A549 (cell line): ENCODE measurements at regions not wholly inside any gene's neighbourhood (a gene's known extent, or its start where the extent isn't known, plus 50 kb on each side); places are given as distances from the start of the nearest gene placed in this dataset.

Experiments used
- ATAC-seq, 2 experiments: fragments of 200-7000 bp in 1 of 2; fragments of >200 bp in 1 of 2; cut with Nextera tagmentation in 1 of 2; cut with Tn5 transposase in 1 of 2; 3 replicates each; pipeline versions ENCODE4 v1.8.0 to v1.9.1; 2018 to 2020; ENCODE audit warnings: mild to moderate bottlenecking in 1 of 2, moderate library complexity in 1 of 2
- CTCF ChIA-PET: fragments of 300-600 bp; sonication (Branson Sonifier 250); formaldehyde crosslinking; extraction: SDS; loops from one replicate; lab custom pipeline; 2021; ENCODE audit warnings: antibody characterized with exemption, inconsistent platforms; lab: Yijun Ruan, JAX
- POLR2A ChIA-PET: fragments of 350-600 bp; formaldehyde crosslinking; extraction: SDS; loops from one replicate; lab custom pipeline; 2021; ENCODE audit warnings: antibody characterized with exemption, inconsistent platforms; lab: Yijun Ruan, JAX
- DNase-seq, 2 experiments: peaks; one replicate each; pipeline versions ENCODE4 v3.0.0 to v3.0.0-alpha.2; 2011 to 2016; ENCODE audit warnings: low read depth in 1 of 2, low spot score in 1 of 2
- FAIRE-seq: peaks from 2 replicates; lab custom pipeline; 2011; peaks lifted over from hg19 to GRCh38; lab: Jason Lieb, UNC
- H3K27ac ChIP-seq, 2 experiments: fragments of >200 bp; sonication (Bioruptor Twin); formaldehyde crosslinking; 3 replicates each; pipeline ENCODE4 v1.5.1; 2016 to 2017
- H3K4me1 ChIP-seq: fragments of >200 bp; sonication (Bioruptor Twin); formaldehyde crosslinking; 3 replicates; pipeline ENCODE4 v1.6.1; 2016
- H3K4me2 ChIP-seq: fragments of >200 bp; sonication (Bioruptor Twin); formaldehyde crosslinking; 3 replicates; pipeline ENCODE4 v1.6.1; 2016
- H3K4me3 ChIP-seq: fragments of >200 bp; sonication (Bioruptor Twin); formaldehyde crosslinking; 3 replicates; pipeline ENCODE4 v1.5.1; 2016
- H3K9me3 ChIP-seq: fragments of >200 bp; sonication (Bioruptor Twin); formaldehyde crosslinking; 3 replicates; pipeline ENCODE4 v1.6.1; 2016
- CBX2 ChIP-seq: fragments of 200-600 bp; sonication (generic); IDR thresholded peaks from 2 replicates; pipeline ENCODE4 v1.6.1; 2016; ENCODE audit warnings: low read depth, mild to moderate bottlenecking, borderline replicate concordance
- CBX8 ChIP-seq: fragments of 200-600 bp; sonication (generic); IDR thresholded peaks from 2 replicates; pipeline ENCODE4 v1.6.1; 2016
- CEBPB ChIP-seq, 2 experiments: fragments of >200 bp in 1 of 2; sonication (Bioruptor Twin) in 1 of 2; formaldehyde crosslinking in 1 of 2; IDR thresholded peaks; 2 replicates each; pipeline ENCODE4 v1.6.1; 2012 to 2016
- CHD2 ChIP-seq: fragments of 150-350 bp; IDR thresholded peaks from 2 replicates; pipeline ENCODE4 v1.6.1; 2014; ENCODE audit warnings: low read length; ENCODE audit not compliant: partially characterized antibody
- EHF ChIP-seq: fragments of 250-450 bp; sonication (Bioruptor Pico); IDR thresholded peaks from 2 replicates; pipeline ENCODE4 v1.5.0; 2020; ENCODE audit warnings: mild to moderate bottlenecking
- ESRRA ChIP-seq: fragments of 150-350 bp; IDR thresholded peaks from 2 replicates; pipeline ENCODE4 v1.6.1; 2014; ENCODE audit warnings: mild to moderate bottlenecking, low read length, borderline replicate concordance
- FOSL2 ChIP-seq, 2 experiments: fragments of 450-650 bp in 1 of 2; fragments of >200 bp in 1 of 2; sonication (Bioruptor Twin) in 1 of 2; formaldehyde crosslinking; IDR thresholded peaks; 2 replicates each; pipeline versions ENCODE4 v1.5.0 to v1.6.1; 2016 to 2020; ENCODE audit warnings: mild to moderate bottlenecking in 1 of 2, moderate library complexity in 1 of 2
- FOXS1 ChIP-seq: fragments of 250-450 bp; sonication (Bioruptor Pico); IDR thresholded peaks from 2 replicates; pipeline ENCODE4 v1.5.0; 2020; ENCODE audit warnings: mild to moderate bottlenecking, moderate library complexity
- HES2 ChIP-seq: fragments of >200 bp; sonication (Bioruptor Twin); formaldehyde crosslinking; IDR thresholded peaks from 2 replicates; pipeline ENCODE4 v1.6.1; 2016
- HEYL ChIP-seq: fragments of 250-450 bp; sonication (Bioruptor Pico); IDR thresholded peaks from 2 replicates; pipeline ENCODE4 v1.8.0; 2021; ENCODE audit warnings: mild to moderate bottlenecking, moderate library complexity
- HMGXB4 ChIP-seq: fragments of 250-450 bp; sonication (Bioruptor Pico); IDR thresholded peaks from 2 replicates; pipeline ENCODE4 v1.5.0; 2021; ENCODE audit warnings: mild to moderate bottlenecking, moderate library complexity, borderline replicate concordance
- HOXB13 ChIP-seq: fragments of 250-450 bp; sonication (Bioruptor Pico); IDR thresholded peaks from 2 replicates; pipeline ENCODE4 v1.5.0; 2020; ENCODE audit warnings: low read depth, mild to moderate bottlenecking, moderate library complexity
- MAZ ChIP-seq: fragments of 150-350 bp; IDR thresholded peaks from 2 replicates; pipeline ENCODE4 v1.6.1; 2014; ENCODE audit warnings: antibody characterized with exemption, low read depth, low read length, borderline replicate concordance
- MYC ChIP-seq: IDR thresholded peaks from 2 replicates; pipeline ENCODE4 v1.6.1; 2012; ENCODE audit warnings: mild to moderate bottlenecking, inconsistent platforms, low read length, improper control_type of control experiment, borderline replicate concordance
- NFE2L2 ChIP-seq: fragments of 150-350 bp; conservative IDR thresholded peaks from 2 replicates; pipeline ENCODE4 v1.6.1; 2014; ENCODE audit warnings: low read length
- NPAS2 ChIP-seq: fragments of 250-450 bp; sonication (Bioruptor Pico); IDR thresholded peaks from 2 replicates; pipeline ENCODE4 v1.8.0; 2022; ENCODE audit warnings: mild to moderate bottlenecking, moderate library complexity, borderline replicate concordance
- PBX3 ChIP-seq: IDR thresholded peaks from 2 replicates; pipeline ENCODE4 v1.6.1; 2012
- PHF8 ChIP-seq: fragments of 200-600 bp; sonication (generic); IDR thresholded peaks from 2 replicates; pipeline ENCODE4 v1.6.1; 2016; ENCODE audit warnings: low read depth, mild to moderate bottlenecking, antibody characterized with exemption, moderate library complexity, borderline replicate concordance
- POLR2A ChIP-seq: IDR thresholded peaks from 2 replicates; pipeline ENCODE4 v1.6.1; 2012; ENCODE audit warnings: mild to moderate bottlenecking, low read length
- RAD21 ChIP-seq, 2 experiments: fragments of >200 bp in 1 of 2; sonication (Bioruptor Twin) in 1 of 2; formaldehyde crosslinking in 1 of 2; IDR thresholded peaks in 1 of 2; conservative IDR thresholded peaks in 1 of 2; 2 replicates in 1 of 2; 3 replicates in 1 of 2; pipeline ENCODE4 v1.6.1; 2012 to 2018; ENCODE audit warnings: inconsistent platforms in 1 of 2
- RARB ChIP-seq: fragments of 250-450 bp; sonication (Bioruptor Pico); IDR thresholded peaks from 2 replicates; pipeline ENCODE4 v1.8.0; 2021; ENCODE audit warnings: mild to moderate bottlenecking, moderate library complexity
- TFCP2L1 ChIP-seq: fragments of 250-450 bp; sonication (Bioruptor Pico); IDR thresholded peaks from 2 replicates; pipeline ENCODE4 v1.5.0; 2021; ENCODE audit warnings: mild to moderate bottlenecking
- TP53 ChIP-seq: fragments of 250-450 bp; sonication (Bioruptor Pico); IDR thresholded peaks from 2 replicates; pipeline ENCODE4 v1.5.0; 2021; ENCODE audit warnings: mild to moderate bottlenecking, moderate library complexity
- USF2 ChIP-seq: fragments of 450-650 bp; IDR thresholded peaks from 2 replicates; pipeline ENCODE4 v1.6.1; 2014; ENCODE audit warnings: antibody characterized with exemption
- ZFP36 ChIP-seq: fragments of 450-650 bp; IDR thresholded peaks from 2 replicates; pipeline ENCODE4 v1.6.1; 2014; ENCODE audit warnings: borderline replicate concordance; ENCODE audit not compliant: partially characterized antibody
- WGBS: methylation state at CpG from one replicate; pipeline ENCODE4 v1.1.6; 2017; ENCODE audit errors: missing lambda C conversion rate; 5-methylcytosine and 5-hydroxymethylcytosine counted together
- TF ChIP-seq, protein P1 (sequence below): fragments of 150-350 bp; IDR thresholded peaks from 2 replicates; pipeline ENCODE4 v1.6.1; 2014; ENCODE audit warnings: low read depth, mild to moderate bottlenecking, low read length
- TF ChIP-seq, protein P2 (sequence below): fragments of >200 bp; sonication (Bioruptor Twin); formaldehyde crosslinking; IDR thresholded peaks from 3 replicates; pipeline ENCODE4 v1.6.1; 2016
- TF ChIP-seq, protein P3 (sequence below): IDR thresholded peaks from 2 replicates; pipeline ENCODE4 v1.6.1; 2012
- TF ChIP-seq, protein P4 (sequence below): fragments of >200 bp; sonication (Bioruptor Twin); formaldehyde crosslinking; IDR thresholded peaks from 3 replicates; pipeline ENCODE4 v1.5.1; 2016

GRCh38 chr14:71642715-71643114 is 289.5 kb upstream of the RGS6 start:
- WGBS, result 73% methylated on average over 1 of the region's 1 CpG
- no peak overlapping the region for H3K4me3 ChIP-seq
- ChIA-PET POLR2A (no interaction called here), CTCF (no interaction called here)
- H3K4me1 ChIP-seq, result no peaks in the 10 kb centered on the region
- H3K4me2 ChIP-seq, result no peak overlapping the region
- no peak for TF ChIP-seq USF2
- no peak for TF ChIP-seq TFCP2L1 (CRISPR knock-in tag)
- no peak for TF ChIP-seq RAD21 (conservative IDR thresholded peaks at IDR 0.05 in 1 of 2, IDR thresholded peaks at IDR 0.05 in 1 of 2)
- TF ChIP-seq ESRRA, result no peak
- no peak for TF ChIP-seq ZFP36
- no peak for TF ChIP-seq CHD2
- no peak for TF ChIP-seq HOXB13
- TF ChIP-seq HEYL (CRISPR knock-in tag), result no peak
- no peak for TF ChIP-seq CBX8
- TF ChIP-seq, protein P1, sequence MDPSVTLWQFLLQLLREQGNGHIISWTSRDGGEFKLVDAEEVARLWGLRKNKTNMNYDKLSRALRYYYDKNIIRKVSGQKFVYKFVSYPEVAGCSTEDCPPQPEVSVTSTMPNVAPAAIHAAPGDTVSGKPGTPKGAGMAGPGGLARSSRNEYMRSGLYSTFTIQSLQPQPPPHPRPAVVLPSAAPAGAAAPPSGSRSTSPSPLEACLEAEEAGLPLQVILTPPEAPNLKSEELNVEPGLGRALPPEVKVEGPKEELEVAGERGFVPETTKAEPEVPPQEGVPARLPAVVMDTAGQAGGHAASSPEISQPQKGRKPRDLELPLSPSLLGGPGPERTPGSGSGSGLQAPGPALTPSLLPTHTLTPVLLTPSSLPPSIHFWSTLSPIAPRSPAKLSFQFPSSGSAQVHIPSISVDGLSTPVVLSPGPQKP, result no peak
- no peak for TF ChIP-seq FOSL2 (IDR thresholded peaks at IDR 0.05)
- TF ChIP-seq FOSL2 (CRISPR knock-in tag; IDR thresholded peaks at IDR 0.05), result no peak
- TF ChIP-seq POLR2A, result no peak
- no peak for TF ChIP-seq CEBPB (IDR thresholded peaks at IDR 0.05)
- TF ChIP-seq FOXS1 (CRISPR knock-in tag), result no peak
- no peaks in the 10 kb centered on the region for H3K9me3 ChIP-seq
- ATAC-seq (no peak), FAIRE-seq (no peak), DNase-seq (no peak)
- H3K27ac ChIP-seq, result no peak overlapping the region

DNA sequence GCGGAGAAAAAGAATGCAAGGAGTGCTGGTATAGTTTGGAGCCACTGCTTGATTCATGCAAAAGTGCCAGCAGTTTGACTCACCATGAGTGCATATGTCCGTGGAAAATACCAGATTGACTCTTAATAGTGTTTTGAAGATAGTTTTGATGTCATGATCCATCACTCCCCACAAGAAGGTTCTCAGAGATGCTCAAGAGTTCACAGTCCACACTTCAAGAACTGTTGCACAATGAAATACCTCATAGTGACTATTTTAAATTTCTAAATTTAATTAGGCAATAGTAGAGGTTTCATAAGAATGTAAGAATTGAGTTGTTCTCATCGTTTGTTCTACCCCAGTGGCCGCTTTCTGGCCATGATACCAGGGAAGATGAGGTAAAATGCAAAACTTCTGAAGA is 286.6 kb upstream of the RGS6 start:
- FAIRE-seq (no peak), DNase-seq (peak in 1 of 2 experiments; percentile 9), ATAC-seq (no peak)
- no peak overlapping the region for H3K4me2 ChIP-seq
- H3K4me1 ChIP-seq, result no peaks in the 10 kb centered on the region
- H3K9me3 ChIP-seq, result no peaks in the 10 kb centered on the region
- CTCF ChIA-PET, result no interaction called here
- TF ChIP-seq HMGXB4 (CRISPR knock-in tag) (no peak), NFE2L2 (no peak), CEBPB (IDR thresholded peaks at IDR 0.05) (no peak), CBX2 (no peak), PHF8 (no peak), EHF (no peak), MAZ (no peak), HES2 (no peak), TP53 (CRISPR knock-in tag) (no peak), PBX3 (no peak), NPAS2 (CRISPR knock-in tag) (no peak), RARB (CRISPR knock-in tag) (no peak), MYC (no peak), ZFP36 (no peak)
- TF ChIP-seq, protein P2, sequence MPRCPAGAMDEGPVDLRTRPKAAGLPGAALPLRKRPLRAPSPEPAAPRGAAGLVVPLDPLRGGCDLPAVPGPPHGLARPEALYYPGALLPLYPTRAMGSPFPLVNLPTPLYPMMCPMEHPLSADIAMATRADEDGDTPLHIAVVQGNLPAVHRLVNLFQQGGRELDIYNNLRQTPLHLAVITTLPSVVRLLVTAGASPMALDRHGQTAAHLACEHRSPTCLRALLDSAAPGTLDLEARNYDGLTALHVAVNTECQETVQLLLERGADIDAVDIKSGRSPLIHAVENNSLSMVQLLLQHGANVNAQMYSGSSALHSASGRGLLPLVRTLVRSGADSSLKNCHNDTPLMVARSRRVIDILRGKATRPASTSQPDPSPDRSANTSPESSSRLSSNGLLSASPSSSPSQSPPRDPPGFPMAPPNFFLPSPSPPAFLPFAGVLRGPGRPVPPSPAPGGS, result no peak
- TF ChIP-seq, protein P1, result no peak
- TF ChIP-seq, protein P3, sequence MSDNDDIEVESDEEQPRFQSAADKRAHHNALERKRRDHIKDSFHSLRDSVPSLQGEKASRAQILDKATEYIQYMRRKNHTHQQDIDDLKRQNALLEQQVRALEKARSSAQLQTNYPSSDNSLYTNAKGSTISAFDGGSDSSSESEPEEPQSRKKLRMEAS, result no peak
- TF ChIP-seq, protein P4, sequence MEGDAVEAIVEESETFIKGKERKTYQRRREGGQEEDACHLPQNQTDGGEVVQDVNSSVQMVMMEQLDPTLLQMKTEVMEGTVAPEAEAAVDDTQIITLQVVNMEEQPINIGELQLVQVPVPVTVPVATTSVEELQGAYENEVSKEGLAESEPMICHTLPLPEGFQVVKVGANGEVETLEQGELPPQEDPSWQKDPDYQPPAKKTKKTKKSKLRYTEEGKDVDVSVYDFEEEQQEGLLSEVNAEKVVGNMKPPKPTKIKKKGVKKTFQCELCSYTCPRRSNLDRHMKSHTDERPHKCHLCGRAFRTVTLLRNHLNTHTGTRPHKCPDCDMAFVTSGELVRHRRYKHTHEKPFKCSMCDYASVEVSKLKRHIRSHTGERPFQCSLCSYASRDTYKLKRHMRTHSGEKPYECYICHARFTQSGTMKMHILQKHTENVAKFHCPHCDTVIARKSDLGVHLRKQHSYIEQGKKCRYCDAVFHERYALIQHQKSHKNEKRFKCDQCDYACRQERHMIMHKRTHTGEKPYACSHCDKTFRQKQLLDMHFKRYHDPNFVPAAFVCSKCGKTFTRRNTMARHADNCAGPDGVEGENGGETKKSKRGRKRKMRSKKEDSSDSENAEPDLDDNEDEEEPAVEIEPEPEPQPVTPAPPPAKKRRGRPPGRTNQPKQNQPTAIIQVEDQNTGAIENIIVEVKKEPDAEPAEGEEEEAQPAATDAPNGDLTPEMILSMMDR, result no peak
- no peak overlapping the region for H3K4me3 ChIP-seq
- POLR2A ChIA-PET, result no interaction called here
- no peak overlapping the region for H3K27ac ChIP-seq
- WGBS, result 38% methylated on average over 4 of the region's 4 CpGs
